NT2/D1 (cell line): ENCODE measurements at regions not wholly inside any gene's neighbourhood (a gene's known extent, or its start where the extent isn't known, plus 50 kb on each side); places are given as distances from the start of the nearest gene placed in this dataset.

Experiments used
- SUZ12 ChIP-seq: IDR thresholded peaks from 2 replicates; pipeline ENCODE4 v1.6.1; 2011; ENCODE audit not compliant: insufficient read length, insufficient read depth; ENCODE audit errors: extremely low read depth
- YY1 ChIP-seq: IDR thresholded peaks from 2 replicates; pipeline ENCODE4 v1.6.1; 2011; ENCODE audit not compliant: insufficient read length, insufficient read depth
- ZNF274 ChIP-seq: IDR thresholded peaks from 2 replicates; pipeline ENCODE4 v1.6.1; 2011; ENCODE audit warnings: mild to moderate bottlenecking, low read depth, low read length

- TF ChIP-seq YY1 (no peak), ZNF274 (no peak), SUZ12 (no peak)
Observed at GRCh38 chr7:67690700-67691099, 694.1 kb downstream of the TYW1 start.
